B cell (primary cell): ENCODE measurements at regions not wholly inside any gene's neighbourhood (a gene's known extent, or its start where the extent isn't known, plus 50 kb on each side); places are given as distances from the start of the nearest gene placed in this dataset.

Experiments used
- ATAC-seq: fragments of 200-7000 bp; cut with Tn5 transposase; one replicate; pipeline ENCODE4 v1.10.0; 2021; ENCODE audit warnings: low read depth, mild to moderate bottlenecking, moderate number of reproducible peaks, moderate library complexity
- CTCF ChIA-PET: fragments of 350-600 bp; sonication (Branson Sonifier 250); formaldehyde crosslinking; loops from one replicate; lab custom pipeline; 2021; ENCODE audit warnings: antibody characterized with exemption, inconsistent platforms; lab: Charles Lee
- POLR2A ChIA-PET: fragments of 350-600 bp; sonication (Branson Sonifier 250); formaldehyde crosslinking; loops from one replicate; lab custom pipeline; 2021; ENCODE audit warnings: antibody characterized with exemption; lab: Charles Lee
- DNase-seq: peaks from one replicate; pipeline ENCODE4 v3.0.0; 2013
- H2AFZ ChIP-seq: 2 replicates; pipeline ENCODE4 v1.6.1; 2012; ENCODE audit warnings: mild to moderate bottlenecking, low read depth, low read length; ENCODE audit not compliant: insufficient read depth, poor library complexity, severe bottlenecking
- H3K27ac ChIP-seq, 2 donors: 1 replicate in 1 of 2; 2 replicates in 1 of 2; pipeline ENCODE4 v1.5.1; 2012 to 2013; ENCODE audit warnings: low read length in 2 of 2, mild to moderate bottlenecking in 2 of 2, moderate library complexity in 1 of 2
- H3K27me3 ChIP-seq, 4 experiments: fragments of 200-600 bp in 1 of 4; sonication (generic) in 1 of 4; replicated peaks in 1 of 4; 1 replicate in 2 of 4; 2 replicates in 2 of 4; pipeline versions ENCODE4 v1.6.1 to v1.7.0; 2013 to 2016; ENCODE audit warnings: low read length in 3 of 4, mild to moderate bottlenecking in 2 of 4, mixed read lengths in 1 of 4, moderate library complexity in 1 of 4; ENCODE audit not compliant: insufficient read depth in 4 of 4, control insufficient read depth in 3 of 4; ENCODE audit errors: control extremely low read depth in 1 of 4
- H3K36me3 ChIP-seq, 2 experiments: replicated peaks in 1 of 2; 1 replicate in 1 of 2; 2 replicates in 1 of 2; pipeline versions ENCODE4 v1.6.1 to v1.7.1; 2013; ENCODE audit warnings: low read length in 1 of 2; ENCODE audit not compliant: insufficient read depth in 2 of 2, control insufficient read depth in 1 of 2; ENCODE audit errors: control extremely low read depth in 1 of 2, extremely low read depth in 1 of 2
- H3K4me1 ChIP-seq, 2 donors: fragments of 200-600 bp in 1 of 2; sonication (generic) in 1 of 2; 1 replicate in 1 of 2; 2 replicates in 1 of 2; pipeline versions ENCODE4 v1.5.1 to v1.6.1; 2013 to 2017; ENCODE audit warnings: low read length in 2 of 2; ENCODE audit not compliant: control insufficient read depth in 2 of 2, insufficient read depth in 2 of 2
- H3K4me2 ChIP-seq: replicated peaks from 2 replicates; pipeline ENCODE3; 2012; ENCODE audit warnings: mild to moderate bottlenecking, low read depth, low read length; ENCODE audit not compliant: poor library complexity, severe bottlenecking
- H3K4me3 ChIP-seq, 5 experiments: fragments of 200-600 bp in 1 of 5; sonication (generic) in 1 of 5; 1 replicate in 3 of 5; 2 replicates in 2 of 5; pipeline versions ENCODE4 v1.5.1 to v1.7.0; 2011 to 2016; ENCODE audit warnings: low read length in 4 of 5, mild to moderate bottlenecking in 4 of 5, low read depth in 2 of 5, control low read depth in 1 of 5, moderate library complexity in 1 of 5; ENCODE audit not compliant: insufficient read depth in 1 of 5; ENCODE audit errors: control extremely low read depth in 1 of 5, extremely low read depth in 1 of 5
- H3K79me2 ChIP-seq: fragments of 200-600 bp; sonication (generic); one replicate; pipeline ENCODE4 v1.6.0; 2016; ENCODE audit warnings: low read length; ENCODE audit not compliant: control insufficient read depth, insufficient read depth
- H3K9ac ChIP-seq: fragments of 200-600 bp; sonication (generic); 2 replicates; pipeline ENCODE4 v1.6.1; 2017; ENCODE audit warnings: mild to moderate bottlenecking, low read length, moderate library complexity
- H3K9me3 ChIP-seq, 3 donors: one replicate each; pipeline versions ENCODE4 v1.6.1 to v1.7.1; 2013; ENCODE audit warnings: low read length in 2 of 3; ENCODE audit not compliant: control insufficient read depth in 2 of 3, insufficient read depth in 1 of 3; ENCODE audit errors: control extremely low read depth in 1 of 3
- H4K20me1 ChIP-seq: 2 replicates; pipeline ENCODE4 v1.6.0; 2012; ENCODE audit warnings: mild to moderate bottlenecking, low read length; ENCODE audit not compliant: insufficient read depth, control insufficient read depth, poor library complexity, severe bottlenecking
- H3K27ac Mint-ChIP-seq: one replicate; pipeline ENCODE4 v1.8.0; 2021; ENCODE audit warnings: mixed read lengths
- H3K27me3 Mint-ChIP-seq: one replicate; pipeline ENCODE4 v1.8.0; 2021; ENCODE audit warnings: mixed read lengths
- H3K4me1 Mint-ChIP-seq: one replicate; pipeline ENCODE4 v1.8.0; 2021; ENCODE audit warnings: mixed read lengths
- H3K4me3 Mint-ChIP-seq: one replicate; pipeline ENCODE4 v1.8.0; 2021; ENCODE audit warnings: mixed read lengths
- H3K9me3 Mint-ChIP-seq: one replicate; pipeline ENCODE4 v1.8.0; 2022; ENCODE audit warnings: mixed read lengths; ENCODE audit not compliant: insufficient read depth
- CTCF ChIP-seq: fragments of 200-600 bp; IDR thresholded peaks from one replicate; pipeline ENCODE4 v1.8.0; 2022; ENCODE audit warnings: antibody characterized with exemption, mild to moderate bottlenecking
- EZH2 ChIP-seq: IDR thresholded peaks from 2 replicates; pipeline ENCODE4 v1.6.1; 2012; ENCODE audit warnings: borderline replicate concordance, low read depth, mild to moderate bottlenecking, moderate library complexity, low read length; ENCODE audit not compliant: insufficient read depth, poor library complexity, severe bottlenecking
- WGBS: methylation state at CpG from one replicate; pipeline ENCODE4 v1.1.5; 2013; ENCODE audit warnings: missing lambda C conversion rate; ENCODE audit not compliant: insufficient coverage; 5-methylcytosine and 5-hydroxymethylcytosine counted together
- intact Hi-C: fragments of 100-400 bp; cut with micrococcal nuclease; formaldehyde crosslinking; loops from one replicate; pipeline ENCODE4 v1.10.0; 2022

GRCh38 chr12:108457006-108457733, 57.9 kb upstream of the FICD start:
- ChIA-PET CTCF (interaction anchor here (0.9 to 1.6 kb wide), 5 partner anchors 13 to 366 kb away, joined by 3 to 4 read pairs (median 3); no protein-coding TSS in a partner anchor), POLR2A (no interaction called here)
- no peak overlapping the region for H3K4me3 Mint-ChIP-seq
- intact Hi-C loops = no loop called here
- H2AFZ ChIP-seq = no peak overlapping the region
- no peaks in the 10 kb centered on the region for H3K4me1 ChIP-seq
- no peaks in the 10 kb centered on the region for H3K79me2 ChIP-seq
- no peaks in the 10 kb centered on the region for H4K20me1 ChIP-seq
- H3K9me3 Mint-ChIP-seq = no peaks in the 10 kb centered on the region
- DNase-seq (peak; percentile 32), ATAC-seq (no peak)
- H3K27me3 Mint-ChIP-seq = peaks cover 40% of the 10 kb centered on the region
- H3K27me3 ChIP-seq = peaks cover 0 to 20% (median 2%) of the 10 kb centered on the region in 4 experiments
- no peaks in the 10 kb centered on the region for H3K9me3 ChIP-seq
- no peak overlapping the region for H3K4me3 ChIP-seq
- 94% methylated on average over 2 of the region's 4 CpGs for WGBS
- no peak overlapping the region for H3K27ac ChIP-seq
- H3K9ac ChIP-seq = no peak overlapping the region
- H3K36me3 ChIP-seq = no peaks in the 10 kb centered on the region
- H3K4me1 Mint-ChIP-seq = no peaks in the 10 kb centered on the region
- TF ChIP-seq CTCF = peak; percentile 57
- TF ChIP-seq EZH2 = no peak
- H3K27ac Mint-ChIP-seq = no peak overlapping the region
- no peak overlapping the region for H3K4me2 ChIP-seq

DNA sequence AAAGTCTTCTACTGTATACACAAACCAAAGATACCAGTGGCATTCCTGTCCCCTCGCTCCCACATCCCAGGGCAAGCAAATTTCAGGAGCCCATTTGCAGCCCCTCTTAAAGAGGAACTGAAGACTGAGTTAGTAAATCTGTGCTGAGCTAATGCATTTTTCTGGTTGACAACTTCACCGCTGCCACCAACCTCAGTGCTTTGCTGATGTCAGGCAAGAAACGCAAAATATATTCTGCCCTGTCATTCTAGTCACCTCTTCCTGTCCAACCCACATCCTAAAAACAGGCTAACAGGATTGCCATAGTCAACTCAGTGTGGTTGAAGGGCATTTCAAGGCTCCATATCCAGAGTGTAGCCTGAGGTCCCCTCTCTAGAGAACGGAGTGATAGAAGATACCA, 59.4 kb upstream of the FICD start:
- ChIA-PET CTCF (interaction anchor here (1.6 kb wide), 1 partner anchor 14 kb away, joined by 3 read pairs; no protein-coding TSS in a partner anchor), POLR2A (no interaction called here)
- intact Hi-C loops = no loop called here
- no peaks in the 10 kb centered on the region for H3K9me3 ChIP-seq
- no peak overlapping the region for H3K4me2 ChIP-seq
- H3K4me3 ChIP-seq = no peak overlapping the region
- no peaks in the 10 kb centered on the region for H3K79me2 ChIP-seq
- peaks cover 0 to 18% (median 5%) of the 10 kb centered on the region in 4 experiments for H3K27me3 ChIP-seq
- Mint-ChIP-seq H3K9me3 (no peaks in the 10 kb centered on the region), H3K27ac (no peak overlapping the region), H3K27me3 (peaks cover 43% of the 10 kb centered on the region), H3K4me3 (no peak overlapping the region), H3K4me1 (no peaks in the 10 kb centered on the region)
- ATAC-seq (no peak), DNase-seq (no peak)
- H4K20me1 ChIP-seq = no peaks in the 10 kb centered on the region
- no peak for TF ChIP-seq CTCF
- TF ChIP-seq EZH2 = no peak
- no peak overlapping the region for H3K27ac ChIP-seq
- H3K4me1 ChIP-seq = no peaks in the 10 kb centered on the region
- 7% methylated on average over 2 of the region's 4 CpGs for WGBS
- no peak overlapping the region for H3K9ac ChIP-seq
- H3K36me3 ChIP-seq = no peaks in the 10 kb centered on the region
- no peak overlapping the region for H2AFZ ChIP-seq
